MCF 10A (cell line): ENCODE measurements at regions not wholly inside any gene's neighbourhood (a gene's known extent, or its start where the extent isn't known, plus 50 kb on each side); places are given as distances from the start of the nearest gene placed in this dataset.
A peak's percentile ranks its signal among the peaks of the same experiment; 100 is the strongest.

ENCODE experiments used
- BruUV-seq: library from RNA; stranded (reverse); fragments of 400-500 nt; replicated peaks from 2 replicates; lab custom pipeline; 2021; lab: Mats Ljungman, UMichigan
- CTCF ChIA-PET: fragments of 300-600 bp; sonication (Branson Sonifier 250); formaldehyde crosslinking; extraction: SDS; loops from one replicate; lab custom pipeline; 2021; ENCODE audit warnings: antibody characterized with exemption, inconsistent platforms; lab: Yijun Ruan, JAX
- POLR2A ChIA-PET: fragments of 300-600, 350-650 bp; sonication (Branson Sonifier 250); formaldehyde crosslinking; extraction: SDS; loops from one replicate; lab custom pipeline; 2020; ENCODE audit warnings: antibody characterized with exemption, inconsistent platforms; lab: Yijun Ruan, JAX
- DNase-seq: peaks from one replicate; pipeline ENCODE4 v3.0.0-alpha.2; 2018; ENCODE audit not compliant: unreplicated experiment
- H3K27ac Mint-ChIP-seq: one replicate; pipeline ENCODE4 v1.8.0; 2022; ENCODE audit warnings: mild to moderate bottlenecking, low read depth, mixed read lengths; ENCODE audit not compliant: unreplicated experiment
- H3K27me3 Mint-ChIP-seq: one replicate; pipeline ENCODE4 v1.8.0; 2022; ENCODE audit warnings: mixed read lengths; ENCODE audit not compliant: insufficient read depth, unreplicated experiment
- H3K36me3 Mint-ChIP-seq: one replicate; pipeline ENCODE4 v1.8.0; 2022; ENCODE audit warnings: mild to moderate bottlenecking, moderate library complexity, mixed read lengths; ENCODE audit not compliant: insufficient read depth, unreplicated experiment
- H3K4me1 Mint-ChIP-seq: one replicate; pipeline ENCODE4 v1.8.0; 2022; ENCODE audit warnings: mixed read lengths; ENCODE audit not compliant: insufficient read depth, unreplicated experiment
- H3K4me3 Mint-ChIP-seq: one replicate; pipeline ENCODE4 v1.8.0; 2022; ENCODE audit warnings: mild to moderate bottlenecking, moderate library complexity, mixed read lengths; ENCODE audit not compliant: unreplicated experiment
- H3K9me3 Mint-ChIP-seq: one replicate; pipeline ENCODE4 v1.8.0; 2022; ENCODE audit warnings: mixed read lengths; ENCODE audit not compliant: unreplicated experiment
- intact Hi-C: fragments of 100-400 bp; cut with micrococcal nuclease; formaldehyde crosslinking; loops from 2 replicates; pipeline ENCODE4 v1.14.1; 2022
- TF ChIP-seq, protein P1 (sequence below): fragments of 200-600 bp; IDR thresholded peaks from one replicate; pipeline ENCODE4 v1.8.0; 2022; ENCODE audit warnings: antibody characterized with exemption, mild to moderate bottlenecking; ENCODE audit not compliant: unreplicated experiment

DNA sequence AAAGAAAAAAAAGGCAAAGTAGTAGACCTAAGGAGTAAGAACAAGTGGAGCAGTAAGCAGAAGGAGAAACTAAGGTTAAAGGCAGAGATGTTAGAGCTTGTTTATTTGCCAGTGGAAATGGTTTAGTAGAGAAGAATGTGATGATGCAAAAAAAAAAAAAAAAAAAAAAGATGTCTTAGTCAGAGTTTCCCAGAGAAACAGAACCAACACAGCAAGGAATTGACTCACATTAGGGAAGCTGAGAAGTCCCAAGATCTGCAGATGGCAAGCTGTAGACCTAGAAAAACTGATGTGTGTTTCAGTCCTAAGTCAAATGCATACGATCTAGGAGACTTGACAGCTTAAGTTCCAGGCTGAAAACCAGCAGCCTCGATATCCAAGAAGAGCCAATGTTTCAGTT is 1548.8 kb upstream of the LRRTM1 start:
- peak; percentile 42 for DNase-seq
- no TSS peak for BruUV-seq
- intact Hi-C loops: no loop called here
- CTCF ChIA-PET: interaction anchor here (0.6 to 1.0 kb wide), 3 partner anchors 24 to 1740 kb away, joined by 3 to 4 read pairs (median 3); no protein-coding TSS in a partner anchor
- POLR2A ChIA-PET: no interaction called here
- Mint-ChIP-seq H3K27ac (no peak overlapping the region), H3K4me1 (peaks cover 13% of the 10 kb centered on the region), H3K27me3 (no peaks in the 10 kb centered on the region), H3K9me3 (no peaks in the 10 kb centered on the region), H3K36me3 (no peaks in the 10 kb centered on the region), H3K4me3 (no peak overlapping the region)
- TF ChIP-seq, protein P1, sequence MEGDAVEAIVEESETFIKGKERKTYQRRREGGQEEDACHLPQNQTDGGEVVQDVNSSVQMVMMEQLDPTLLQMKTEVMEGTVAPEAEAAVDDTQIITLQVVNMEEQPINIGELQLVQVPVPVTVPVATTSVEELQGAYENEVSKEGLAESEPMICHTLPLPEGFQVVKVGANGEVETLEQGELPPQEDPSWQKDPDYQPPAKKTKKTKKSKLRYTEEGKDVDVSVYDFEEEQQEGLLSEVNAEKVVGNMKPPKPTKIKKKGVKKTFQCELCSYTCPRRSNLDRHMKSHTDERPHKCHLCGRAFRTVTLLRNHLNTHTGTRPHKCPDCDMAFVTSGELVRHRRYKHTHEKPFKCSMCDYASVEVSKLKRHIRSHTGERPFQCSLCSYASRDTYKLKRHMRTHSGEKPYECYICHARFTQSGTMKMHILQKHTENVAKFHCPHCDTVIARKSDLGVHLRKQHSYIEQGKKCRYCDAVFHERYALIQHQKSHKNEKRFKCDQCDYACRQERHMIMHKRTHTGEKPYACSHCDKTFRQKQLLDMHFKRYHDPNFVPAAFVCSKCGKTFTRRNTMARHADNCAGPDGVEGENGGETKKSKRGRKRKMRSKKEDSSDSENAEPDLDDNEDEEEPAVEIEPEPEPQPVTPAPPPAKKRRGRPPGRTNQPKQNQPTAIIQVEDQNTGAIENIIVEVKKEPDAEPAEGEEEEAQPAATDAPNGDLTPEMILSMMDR: no peak

DNA sequence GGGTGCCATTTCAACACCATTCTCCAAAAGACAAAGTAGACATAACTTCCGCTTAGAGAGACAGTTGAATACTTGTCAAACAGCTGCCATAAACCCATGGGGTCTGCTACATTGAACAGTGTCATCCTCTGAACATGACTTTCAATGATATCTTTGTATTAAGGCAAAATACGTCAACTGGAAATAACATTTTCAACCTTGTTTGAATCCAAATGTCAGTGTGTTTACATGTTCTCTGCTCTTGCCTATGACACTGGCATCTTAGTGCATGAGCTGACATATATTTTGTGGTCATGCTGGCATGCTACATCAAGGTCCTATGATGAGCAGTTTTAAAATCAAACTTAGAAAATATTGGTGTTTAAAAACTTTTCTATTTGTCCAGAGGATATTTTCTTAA is 1548.1 kb upstream of the LRRTM1 start:
- TF ChIP-seq, protein P1: no peak
- H3K27me3 Mint-ChIP-seq: no peaks in the 10 kb centered on the region
- BruUV-seq: no TSS peak
- H3K9me3 Mint-ChIP-seq: no peaks in the 10 kb centered on the region
- intact Hi-C loops: no loop called here
- H3K4me3 Mint-ChIP-seq: no peak overlapping the region
- DNase-seq: no peak
- H3K27ac Mint-ChIP-seq: no peak overlapping the region
- CTCF ChIA-PET: interaction anchor here (0.9 kb wide), 1 partner anchor 798 kb away, joined by 4 read pairs; no protein-coding TSS in a partner anchor
- no peaks in the 10 kb centered on the region for H3K36me3 Mint-ChIP-seq
- peaks cover 13% of the 10 kb centered on the region for H3K4me1 Mint-ChIP-seq
- POLR2A ChIA-PET: interaction anchor here (2.7 kb wide), 1 partner anchor 17 kb away, joined by 7 read pairs; no protein-coding TSS in a partner anchor

DNA sequence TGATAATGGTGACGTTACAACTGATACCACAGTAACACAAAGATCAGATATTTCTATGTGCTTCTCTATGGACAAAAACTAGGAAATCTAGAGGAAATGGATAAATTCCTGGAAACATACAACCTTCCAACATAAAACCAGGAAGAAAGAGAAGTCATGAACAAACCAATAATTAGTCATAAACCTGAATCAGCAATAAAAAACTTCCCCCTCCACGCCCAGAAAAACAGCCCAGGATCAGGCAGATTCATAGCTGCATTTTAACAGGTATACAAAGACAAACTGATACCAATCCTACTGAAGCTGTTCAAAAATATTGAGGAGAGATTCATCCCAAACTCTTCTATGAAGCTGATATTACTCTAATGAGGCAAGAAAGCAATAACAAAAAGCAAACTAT is 1535.2 kb upstream of the LRRTM1 start:
- CTCF ChIA-PET: interaction anchor here (0.6 kb wide), 1 partner anchor 13 kb away, joined by 3 read pairs; no protein-coding TSS in a partner anchor
- POLR2A ChIA-PET: no interaction called here
- TF ChIP-seq, protein P1: no peak
- DNase-seq: no peak
- no peak overlapping the region for H3K27ac Mint-ChIP-seq
- no TSS peak for BruUV-seq
- H3K36me3 Mint-ChIP-seq: no peaks in the 10 kb centered on the region
- no peaks in the 10 kb centered on the region for H3K9me3 Mint-ChIP-seq
- intact Hi-C loops: no loop called here
- no peaks in the 10 kb centered on the region for H3K27me3 Mint-ChIP-seq
- no peak overlapping the region for H3K4me3 Mint-ChIP-seq
- H3K4me1 Mint-ChIP-seq: peaks cover 9% of the 10 kb centered on the region

DNA sequence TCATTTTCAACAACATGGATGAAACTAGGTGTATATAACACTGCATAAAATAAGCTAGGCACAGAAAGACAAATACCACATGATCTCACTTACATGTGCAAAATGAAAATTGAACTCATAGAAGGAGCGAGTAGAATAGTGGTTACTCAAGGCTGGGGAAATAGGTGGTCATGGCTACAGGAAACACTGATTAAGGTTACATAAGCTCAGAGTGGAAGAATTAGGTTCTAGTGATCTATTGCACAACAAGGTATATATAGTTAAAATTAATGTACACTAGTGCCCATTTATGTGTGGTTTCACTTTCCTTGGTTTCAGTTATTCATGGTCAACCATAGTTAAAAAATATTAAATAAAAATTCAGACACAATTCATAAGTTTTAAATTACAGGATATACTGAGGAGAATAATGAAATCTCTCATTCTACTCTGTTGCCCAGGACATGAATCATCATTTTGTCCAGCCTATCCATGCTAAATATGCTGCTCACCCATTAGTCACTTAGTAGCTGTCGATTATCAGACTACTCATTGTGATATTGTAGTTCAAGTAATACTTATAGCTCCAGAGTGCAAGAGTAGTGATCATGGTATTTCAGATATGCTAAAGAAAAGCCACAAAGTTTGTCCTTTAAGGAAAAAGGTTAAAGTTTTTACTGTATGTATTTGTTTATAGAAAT is 1530.9 kb upstream of the LRRTM1 start:
- TF ChIP-seq, protein P1: no peak
- BruUV-seq: no TSS peak
- H3K36me3 Mint-ChIP-seq: no peaks in the 10 kb centered on the region
- no peaks in the 10 kb centered on the region for H3K27me3 Mint-ChIP-seq
- peak overlapping the region; percentile 40 for H3K4me3 Mint-ChIP-seq
- no peaks in the 10 kb centered on the region for H3K9me3 Mint-ChIP-seq
- peak; percentile 64 for DNase-seq
- CTCF ChIA-PET: no interaction called here
- H3K4me1 Mint-ChIP-seq: peaks cover 9% of the 10 kb centered on the region
- peak overlapping the region; percentile 57 for H3K27ac Mint-ChIP-seq
- POLR2A ChIA-PET: interaction anchor here (1.8 kb wide), 1 partner anchor 16 kb away, joined by 7 read pairs; no protein-coding TSS in a partner anchor
- intact Hi-C loops: no loop called here
